Kidney (tissue), 13 donors: ENCODE measurements at regions not wholly inside any gene's neighbourhood (a gene's known extent, or its start where the extent isn't known, plus 50 kb on each side); places are given as distances from the start of the nearest gene placed in this dataset.

Source experiments
- DNase-seq, 5 donors: peaks; one replicate each; pipeline ENCODE4 v3.0.0-alpha.2; 2013 to 2020
- FAIRE-seq: peaks from 2 replicates; lab custom pipeline; 2012; peaks lifted over from hg19 to GRCh38; lab: Jason Lieb, UNC
- H3K27ac ChIP-seq, 2 donors: one replicate each; pipeline ENCODE4 v1.7.0; 2013; ENCODE audit warnings: low read depth in 2 of 2, low read length in 2 of 2, inconsistent platforms in 1 of 2
- H3K27me3 ChIP-seq: one replicate; pipeline ENCODE4 v1.7.1; 2013; ENCODE audit warnings: low read length, inconsistent platforms; ENCODE audit not compliant: control insufficient read depth, insufficient read depth
- H3K36me3 ChIP-seq, 3 donors: one replicate each; pipeline versions ENCODE4 v1.7.0 to v1.7.1; 2013; ENCODE audit warnings: low read length in 3 of 3, control low read depth in 1 of 3, inconsistent platforms in 1 of 3; ENCODE audit not compliant: insufficient read depth in 3 of 3, control insufficient read depth in 2 of 3
- H3K4me1 ChIP-seq, 3 donors: one replicate each; pipeline versions ENCODE4 v1.7.0 to v1.7.1; 2013; ENCODE audit warnings: low read length in 3 of 3, inconsistent platforms in 1 of 3, low read depth in 1 of 3; ENCODE audit not compliant: control insufficient read depth in 2 of 3, insufficient read depth in 2 of 3
- H3K4me3 ChIP-seq, 3 donors: one replicate each; pipeline versions ENCODE4 v1.7.0 to v1.8.1; 2013; ENCODE audit warnings: low read length in 3 of 3, control low read depth in 1 of 3, inconsistent platforms in 1 of 3
- H3K9ac ChIP-seq, 3 donors: one replicate each; pipeline versions ENCODE4 v1.7.0 to v1.7.1; 2013; ENCODE audit warnings: low read length in 3 of 3, control low read depth in 1 of 3, inconsistent platforms in 1 of 3
- H3K9me3 ChIP-seq, 3 donors: one replicate each; pipeline versions ENCODE4 v1.7.0 to v1.7.1; 2013; ENCODE audit warnings: low read length in 3 of 3, control low read depth in 1 of 3, inconsistent platforms in 1 of 3; ENCODE audit not compliant: control insufficient read depth in 2 of 3, insufficient read depth in 1 of 3
- CTCF ChIP-seq: IDR thresholded peaks from 3 replicates; pipeline ENCODE4 v1.5.1; 2012; ENCODE audit warnings: mild to moderate bottlenecking, moderate library complexity, borderline replicate concordance; ENCODE audit not compliant: insufficient read depth; ENCODE audit errors: extremely low read depth
- intact Hi-C: fragments of 100-400 bp; cut with DNase I; formaldehyde crosslinking; loops from one replicate; pipeline ENCODE4 v1.11.1; 2022
- donor health status: control.
- donor health status: control.
- donor health status: control.
- donor health status: control.
- donor health status: control.
- donor health status: DM: yes; HTN: yes; CAD: no.
- donor health status: Normal renal cell carcinoma (clear cell type).

GRCh38 chr9:1434052-1434767, 384.1 kb downstream of the DMRT2 start:
- no peak for FAIRE-seq
- no peaks in the 10 kb centered on the region for H3K9me3 ChIP-seq
- no peak for TF ChIP-seq CTCF
- no peak overlapping the region for H3K27ac ChIP-seq
- no peaks in the 10 kb centered on the region for H3K36me3 ChIP-seq
- no peaks in the 10 kb centered on the region for H3K27me3 ChIP-seq
- peak in 2 of 5 donors; percentile 34 to 75 for DNase-seq
- H3K9ac ChIP-seq = no peak overlapping the region
- intact Hi-C loops = no loop called here
- H3K4me3 ChIP-seq = no peak overlapping the region
- H3K4me1 ChIP-seq = no peaks in the 10 kb centered on the region

- no peak overlapping the region for H3K4me3 ChIP-seq
- no peaks in the 10 kb centered on the region for H3K9me3 ChIP-seq
- H3K4me1 ChIP-seq = no peaks in the 10 kb centered on the region
- DNase-seq (no peak), FAIRE-seq (no peak)
- H3K36me3 ChIP-seq = no peaks in the 10 kb centered on the region
- H3K27ac ChIP-seq = no peak overlapping the region
- H3K27me3 ChIP-seq = no peaks in the 10 kb centered on the region
- no peak for TF ChIP-seq CTCF
- intact Hi-C loops = no loop called here
- no peak overlapping the region for H3K9ac ChIP-seq
Measured at GRCh38 chr9:1434811-1435210, 384.7 kb downstream of the DMRT2 start.

- Histone ChIP-seq H3K36me3 (no peaks in the 10 kb centered on the region), H3K4me1 (no peaks in the 10 kb centered on the region), H3K9ac (no peak overlapping the region), H3K27me3 (no peaks in the 10 kb centered on the region), H3K9me3 (no peaks in the 10 kb centered on the region), H3K4me3 (no peak overlapping the region), H3K27ac (no peak overlapping the region)
- intact Hi-C loops = no loop called here
- FAIRE-seq (no peak), DNase-seq (no peak)
- no peak for TF ChIP-seq CTCF
Measured at GRCh38 chr9:1440256-1440655, 390.1 kb downstream of the DMRT2 start.

- Histone ChIP-seq H3K4me3 (no peak overlapping the region), H3K27ac (no peak overlapping the region), H3K36me3 (no peaks in the 10 kb centered on the region), H3K9ac (no peak overlapping the region), H3K27me3 (no peaks in the 10 kb centered on the region), H3K4me1 (no peaks in the 10 kb centered on the region), H3K9me3 (no peaks in the 10 kb centered on the region)
- no peak for DNase-seq
- no peak for FAIRE-seq
- no peak for TF ChIP-seq CTCF
- intact Hi-C loops = no loop called here
Measured at GRCh38 chr9:1442105-1442504, 391.9 kb downstream of the DMRT2 start.
